WTC11 (cell line): ENCODE measurements at regions not wholly inside any gene's neighbourhood (a gene's known extent, or its start where the extent isn't known, plus 50 kb on each side); places are given as distances from the start of the nearest gene placed in this dataset.

Experiments used
- ATAC-seq: fragments of 200-7000 bp; cut with Tn5 transposase; 2 replicates; pipeline ENCODE4 v1.10.0; 2021; ENCODE audit warnings: mild to moderate bottlenecking, moderate library complexity
- CTCF ChIA-PET: fragments of 300-600 bp; sonication (Branson Sonifier 250); formaldehyde crosslinking; loops from one replicate; lab custom pipeline; 2021; ENCODE audit warnings: antibody characterized with exemption; lab: Charles Lee
- POLR2A ChIA-PET: fragments of 350-600 bp; sonication (Branson Sonifier 250); formaldehyde crosslinking; loops from one replicate; lab custom pipeline; 2021; ENCODE audit warnings: antibody characterized with exemption; lab: Charles Lee
- DNase-seq: peaks from one replicate; pipeline ENCODE4 v3.0.0; 2021; ENCODE audit warnings: low spot score
- H3K27ac Mint-ChIP-seq: 2 replicates; pipeline ENCODE4 v1.8.0; 2021; ENCODE audit warnings: mixed read lengths
- H3K27me3 Mint-ChIP-seq: 2 replicates; pipeline ENCODE4 v1.8.0; 2021; ENCODE audit warnings: low read depth, mild to moderate bottlenecking, moderate library complexity, mixed read lengths
- H3K36me3 Mint-ChIP-seq: 2 replicates; pipeline ENCODE4 v1.8.0; 2021; ENCODE audit warnings: mixed read lengths
- H3K4me1 Mint-ChIP-seq: 2 replicates; pipeline ENCODE4 v1.8.0; 2022; ENCODE audit warnings: mixed read lengths
- H3K4me3 Mint-ChIP-seq: 2 replicates; pipeline ENCODE4 v1.8.0; 2021; ENCODE audit warnings: mild to moderate bottlenecking, moderate library complexity, mixed read lengths
- H3K9me3 Mint-ChIP-seq: 2 replicates; pipeline ENCODE4 v1.8.0; 2021; ENCODE audit warnings: mixed read lengths
- CREM ChIP-seq: sonication (generic); formaldehyde crosslinking; IDR thresholded peaks from 2 replicates; pipeline ENCODE4 v1.8.1; 2022; ENCODE audit warnings: mild to moderate bottlenecking, missing genetic modification reagents, moderate library complexity
- ESRRA ChIP-seq: sonication (generic); formaldehyde crosslinking; IDR thresholded peaks from 2 replicates; pipeline ENCODE4 v1.8.1; 2022; ENCODE audit warnings: mild to moderate bottlenecking, missing genetic modification reagents, borderline replicate concordance
- FOXJ3 ChIP-seq: sonication (generic); formaldehyde crosslinking; IDR thresholded peaks from 2 replicates; pipeline ENCODE4 v1.9.0; 2021; ENCODE audit warnings: missing genetic modification reagents, mild to moderate bottlenecking, borderline replicate concordance
- FOXP1 ChIP-seq: sonication (generic); formaldehyde crosslinking; IDR thresholded peaks from 2 replicates; pipeline ENCODE4 v1.8.0; 2022; ENCODE audit warnings: missing genetic modification reagents, mild to moderate bottlenecking, moderate library complexity, borderline replicate concordance
- GABPB1 ChIP-seq: sonication (generic); formaldehyde crosslinking; IDR thresholded peaks from 2 replicates; pipeline ENCODE4 v1.8.1; 2023; ENCODE audit warnings: mild to moderate bottlenecking, missing genetic modification reagents
- GTF2I ChIP-seq: fragments of 250-450 bp; sonication (Bioruptor Pico); conservative IDR thresholded peaks from 2 replicates; pipeline ENCODE4 v1.4.0; 2021; ENCODE audit warnings: mild to moderate bottlenecking
- IRF2 ChIP-seq: sonication (generic); formaldehyde crosslinking; IDR thresholded peaks from 2 replicates; pipeline ENCODE4 v1.8.0; 2022; ENCODE audit warnings: low read depth, missing genetic modification reagents, borderline replicate concordance
- JUN ChIP-seq: sonication (generic); formaldehyde crosslinking; IDR thresholded peaks from 2 replicates; pipeline ENCODE4 v1.8.0; 2023; ENCODE audit warnings: mild to moderate bottlenecking, missing genetic modification reagents
- KAT7 ChIP-seq: sonication (generic); formaldehyde crosslinking; IDR thresholded peaks from 2 replicates; pipeline ENCODE4 v1.8.1; 2023; ENCODE audit warnings: missing genetic modification reagents, mild to moderate bottlenecking, borderline replicate concordance
- MYBL2 ChIP-seq: sonication (generic); formaldehyde crosslinking; IDR thresholded peaks from 2 replicates; pipeline ENCODE4 v1.8.1; 2023; ENCODE audit warnings: mild to moderate bottlenecking, moderate library complexity, missing genetic modification reagents
- NR3C1 ChIP-seq: sonication (generic); formaldehyde crosslinking; conservative IDR thresholded peaks from 2 replicates; pipeline ENCODE4 v1.8.1; 2023; ENCODE audit warnings: low read depth, mild to moderate bottlenecking, missing genetic modification reagents
- SP1 ChIP-seq: sonication (generic); formaldehyde crosslinking; conservative IDR thresholded peaks from 2 replicates; pipeline ENCODE4 v1.8.1; 2022; ENCODE audit warnings: missing genetic modification reagents
- ZNF263 ChIP-seq: sonication (generic); formaldehyde crosslinking; IDR thresholded peaks from 2 replicates; pipeline ENCODE4 v1.8.1; 2022; ENCODE audit warnings: low read depth, mild to moderate bottlenecking, moderate library complexity, missing genetic modification reagents
- ZNF423 ChIP-seq: fragments of 250-450 bp; sonication (Bioruptor Pico); IDR thresholded peaks from 2 replicates; pipeline ENCODE4 v2.1.2; 2022; ENCODE audit warnings: mild to moderate bottlenecking, moderate library complexity
- TF ChIP-seq, protein P1 (sequence below): sonication (generic); formaldehyde crosslinking; IDR thresholded peaks from 2 replicates; pipeline ENCODE4 v1.8.1; 2022; ENCODE audit warnings: mild to moderate bottlenecking, missing genetic modification reagents, moderate library complexity, borderline replicate concordance
- TF ChIP-seq, protein P2 (sequence below): sonication (generic); formaldehyde crosslinking; IDR thresholded peaks from 2 replicates; pipeline ENCODE4 v1.8.0; 2022; ENCODE audit warnings: mild to moderate bottlenecking, missing genetic modification reagents
- TF ChIP-seq, protein P3 (sequence below): sonication (generic); formaldehyde crosslinking; IDR thresholded peaks from 2 replicates; pipeline ENCODE4 v1.8.1; 2022; ENCODE audit warnings: low read depth, mild to moderate bottlenecking, moderate library complexity, missing genetic modification reagents, borderline replicate concordance
- TF ChIP-seq, protein P4 (sequence below): sonication (generic); formaldehyde crosslinking; IDR thresholded peaks from 2 replicates; pipeline ENCODE4 v1.8.0; 2022; ENCODE audit warnings: missing genetic modification reagents
- TF ChIP-seq, protein P5 (sequence below): fragments of 250-450 bp; sonication (Bioruptor Pico); IDR thresholded peaks from 2 replicates; pipeline ENCODE4 v1.9.0; 2021; ENCODE audit warnings: mild to moderate bottlenecking, borderline replicate concordance
- TF ChIP-seq, protein P6 (sequence below): sonication (generic); formaldehyde crosslinking; IDR thresholded peaks from 2 replicates; pipeline ENCODE4 v1.8.1; 2023; ENCODE audit warnings: mild to moderate bottlenecking, missing genetic modification reagents, borderline replicate concordance

DNA sequence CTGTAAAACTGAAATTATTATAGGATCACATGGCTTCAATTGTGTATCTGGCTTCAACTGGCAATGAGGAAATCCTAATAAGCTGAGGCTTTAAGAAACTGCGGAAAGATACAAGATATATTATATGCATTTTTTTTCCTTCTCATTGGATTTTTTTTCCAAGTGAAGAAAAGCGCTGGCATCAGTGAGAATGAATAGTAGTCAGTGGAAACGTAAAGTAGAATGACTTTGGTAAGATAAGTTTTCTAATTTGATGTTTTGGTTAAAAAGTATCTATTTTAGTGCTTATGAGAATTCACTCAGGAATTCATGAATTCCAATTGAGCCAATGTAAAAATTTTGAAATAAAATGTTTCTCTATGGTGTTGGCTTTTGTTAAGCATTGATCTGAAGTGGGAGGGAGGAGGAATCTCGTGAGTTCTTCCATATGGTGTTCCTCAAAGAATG lies 173.5 kb upstream of the FRMD6 start:
- no peak overlapping the region for H3K4me3 Mint-ChIP-seq
- no peaks in the 10 kb centered on the region for H3K36me3 Mint-ChIP-seq
- H3K4me1 Mint-ChIP-seq, result peaks cover 10% of the 10 kb centered on the region
- no peak overlapping the region for H3K27ac Mint-ChIP-seq
- DNase-seq, result no peak
- ChIA-PET POLR2A (no interaction called here), CTCF (no interaction called here)
- 0 out of 2 replicates have a peak, but pooled peaks cover 3% of the 10 kb centered on the region for H3K9me3 Mint-ChIP-seq
- TF ChIP-seq MYBL2, result no peak
- TF ChIP-seq SP1, result no peak
- TF ChIP-seq KAT7 (CRISPR knock-in tag), result no peak
- no peak for TF ChIP-seq ZNF263
- TF ChIP-seq FOXP1 (CRISPR knock-in tag), result no peak
- TF ChIP-seq, protein P1, sequence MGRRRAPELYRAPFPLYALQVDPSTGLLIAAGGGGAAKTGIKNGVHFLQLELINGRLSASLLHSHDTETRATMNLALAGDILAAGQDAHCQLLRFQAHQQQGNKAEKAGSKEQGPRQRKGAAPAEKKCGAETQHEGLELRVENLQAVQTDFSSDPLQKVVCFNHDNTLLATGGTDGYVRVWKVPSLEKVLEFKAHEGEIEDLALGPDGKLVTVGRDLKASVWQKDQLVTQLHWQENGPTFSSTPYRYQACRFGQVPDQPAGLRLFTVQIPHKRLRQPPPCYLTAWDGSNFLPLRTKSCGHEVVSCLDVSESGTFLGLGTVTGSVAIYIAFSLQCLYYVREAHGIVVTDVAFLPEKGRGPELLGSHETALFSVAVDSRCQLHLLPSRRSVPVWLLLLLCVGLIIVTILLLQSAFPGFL (CRISPR knock-in tag), result no peak
- TF ChIP-seq, protein P2, sequence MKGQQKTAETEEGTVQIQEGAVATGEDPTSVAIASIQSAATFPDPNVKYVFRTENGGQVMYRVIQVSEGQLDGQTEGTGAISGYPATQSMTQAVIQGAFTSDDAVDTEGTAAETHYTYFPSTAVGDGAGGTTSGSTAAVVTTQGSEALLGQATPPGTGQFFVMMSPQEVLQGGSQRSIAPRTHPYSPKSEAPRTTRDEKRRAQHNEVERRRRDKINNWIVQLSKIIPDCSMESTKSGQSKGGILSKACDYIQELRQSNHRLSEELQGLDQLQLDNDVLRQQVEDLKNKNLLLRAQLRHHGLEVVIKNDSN (CRISPR knock-in tag), result no peak
- TF ChIP-seq CREM (CRISPR knock-in tag), result no peak
- no peak for TF ChIP-seq NR3C1 (CRISPR knock-in tag)
- TF ChIP-seq ZNF423 (CRISPR knock-in tag), result no peak
- TF ChIP-seq GABPB1 (CRISPR knock-in tag), result no peak
- TF ChIP-seq, protein P3, sequence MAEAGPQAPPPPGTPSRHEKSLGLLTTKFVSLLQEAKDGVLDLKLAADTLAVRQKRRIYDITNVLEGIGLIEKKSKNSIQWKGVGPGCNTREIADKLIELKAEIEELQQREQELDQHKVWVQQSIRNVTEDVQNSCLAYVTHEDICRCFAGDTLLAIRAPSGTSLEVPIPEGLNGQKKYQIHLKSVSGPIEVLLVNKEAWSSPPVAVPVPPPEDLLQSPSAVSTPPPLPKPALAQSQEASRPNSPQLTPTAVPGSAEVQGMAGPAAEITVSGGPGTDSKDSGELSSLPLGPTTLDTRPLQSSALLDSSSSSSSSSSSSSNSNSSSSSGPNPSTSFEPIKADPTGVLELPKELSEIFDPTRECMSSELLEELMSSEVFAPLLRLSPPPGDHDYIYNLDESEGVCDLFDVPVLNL (CRISPR knock-in tag), result no peak
- TF ChIP-seq, protein P4, sequence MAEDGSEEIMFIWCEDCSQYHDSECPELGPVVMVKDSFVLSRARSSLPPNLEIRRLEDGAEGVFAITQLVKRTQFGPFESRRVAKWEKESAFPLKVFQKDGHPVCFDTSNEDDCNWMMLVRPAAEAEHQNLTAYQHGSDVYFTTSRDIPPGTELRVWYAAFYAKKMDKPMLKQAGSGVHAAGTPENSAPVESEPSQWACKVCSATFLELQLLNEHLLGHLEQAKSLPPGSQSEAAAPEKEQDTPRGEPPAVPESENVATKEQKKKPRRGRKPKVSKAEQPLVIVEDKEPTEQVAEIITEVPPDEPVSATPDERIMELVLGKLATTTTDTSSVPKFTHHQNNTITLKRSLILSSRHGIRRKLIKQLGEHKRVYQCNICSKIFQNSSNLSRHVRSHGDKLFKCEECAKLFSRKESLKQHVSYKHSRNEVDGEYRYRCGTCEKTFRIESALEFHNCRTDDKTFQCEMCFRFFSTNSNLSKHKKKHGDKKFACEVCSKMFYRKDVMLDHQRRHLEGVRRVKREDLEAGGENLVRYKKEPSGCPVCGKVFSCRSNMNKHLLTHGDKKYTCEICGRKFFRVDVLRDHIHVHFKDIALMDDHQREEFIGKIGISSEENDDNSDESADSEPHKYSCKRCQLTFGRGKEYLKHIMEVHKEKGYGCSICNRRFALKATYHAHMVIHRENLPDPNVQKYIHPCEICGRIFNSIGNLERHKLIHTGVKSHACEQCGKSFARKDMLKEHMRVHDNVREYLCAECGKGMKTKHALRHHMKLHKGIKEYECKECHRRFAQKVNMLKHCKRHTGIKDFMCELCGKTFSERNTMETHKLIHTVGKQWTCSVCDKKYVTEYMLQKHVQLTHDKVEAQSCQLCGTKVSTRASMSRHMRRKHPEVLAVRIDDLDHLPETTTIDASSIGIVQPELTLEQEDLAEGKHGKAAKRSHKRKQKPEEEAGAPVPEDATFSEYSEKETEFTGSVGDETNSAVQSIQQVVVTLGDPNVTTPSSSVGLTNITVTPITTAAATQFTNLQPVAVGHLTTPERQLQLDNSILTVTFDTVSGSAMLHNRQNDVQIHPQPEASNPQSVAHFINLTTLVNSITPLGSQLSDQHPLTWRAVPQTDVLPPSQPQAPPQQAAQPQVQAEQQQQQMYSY, result no peak
- no peak for TF ChIP-seq GTF2I
- no peak for TF ChIP-seq IRF2 (CRISPR knock-in tag)
- TF ChIP-seq JUN (CRISPR knock-in tag), result no peak
- no peak for TF ChIP-seq ESRRA (CRISPR knock-in tag)
- TF ChIP-seq FOXJ3 (CRISPR knock-in tag), result no peak
- ATAC-seq, result no peak
- H3K27me3 Mint-ChIP-seq, result no peaks in the 10 kb centered on the region

DNA sequence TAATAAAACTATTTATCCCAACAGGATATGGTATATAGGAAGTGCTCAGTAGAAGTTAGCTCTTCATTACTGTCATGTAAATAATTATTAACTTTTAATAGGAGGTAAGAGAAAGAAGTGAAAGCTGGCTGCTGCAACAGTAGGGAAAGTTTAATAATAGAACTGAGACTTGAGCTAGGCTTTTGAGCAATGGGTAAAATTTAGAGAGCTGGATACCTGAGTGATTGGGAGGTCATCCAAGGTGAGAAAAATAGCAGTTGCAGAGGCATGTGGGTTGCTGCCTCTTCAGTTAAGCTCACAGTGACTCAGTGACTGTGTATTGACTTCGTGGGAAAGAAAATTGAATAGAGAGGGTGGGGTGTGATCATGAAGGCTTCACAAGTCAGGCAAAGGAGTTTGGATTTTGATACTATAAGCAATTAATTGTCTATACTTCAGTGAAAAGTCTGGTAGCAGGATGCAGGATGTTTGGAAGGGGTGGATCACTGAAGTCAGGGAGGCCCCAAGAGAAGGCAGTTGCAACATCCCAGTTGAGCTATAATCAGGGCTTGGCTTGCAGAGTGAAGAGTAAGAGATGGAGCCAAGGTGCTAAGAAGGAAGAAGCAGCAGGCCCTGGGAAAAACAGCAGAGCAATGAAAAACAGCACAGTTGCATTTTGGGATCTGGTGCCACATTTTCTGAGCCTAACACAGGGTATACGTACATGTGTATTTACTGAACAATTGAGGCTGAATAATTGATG lies 172.0 kb upstream of the FRMD6 start:
- ATAC-seq, result no peak
- Mint-ChIP-seq H3K36me3 (no peaks in the 10 kb centered on the region), H3K4me1 (no peaks in the 10 kb centered on the region), H3K9me3 (0 out of 2 replicates have a peak, but pooled peaks cover 5% of the 10 kb centered on the region), H3K27ac (no peak overlapping the region), H3K27me3 (no peaks in the 10 kb centered on the region), H3K4me3 (no peak overlapping the region)
- no peak for DNase-seq
- ChIA-PET POLR2A (no interaction called here), CTCF (interaction anchor here (1.0 to 1.1 kb wide), 2 partner anchors 172 to 296 kb away, joined by 3 to 4 read pairs; no protein-coding TSS in a partner anchor)
- TF ChIP-seq, protein P5, sequence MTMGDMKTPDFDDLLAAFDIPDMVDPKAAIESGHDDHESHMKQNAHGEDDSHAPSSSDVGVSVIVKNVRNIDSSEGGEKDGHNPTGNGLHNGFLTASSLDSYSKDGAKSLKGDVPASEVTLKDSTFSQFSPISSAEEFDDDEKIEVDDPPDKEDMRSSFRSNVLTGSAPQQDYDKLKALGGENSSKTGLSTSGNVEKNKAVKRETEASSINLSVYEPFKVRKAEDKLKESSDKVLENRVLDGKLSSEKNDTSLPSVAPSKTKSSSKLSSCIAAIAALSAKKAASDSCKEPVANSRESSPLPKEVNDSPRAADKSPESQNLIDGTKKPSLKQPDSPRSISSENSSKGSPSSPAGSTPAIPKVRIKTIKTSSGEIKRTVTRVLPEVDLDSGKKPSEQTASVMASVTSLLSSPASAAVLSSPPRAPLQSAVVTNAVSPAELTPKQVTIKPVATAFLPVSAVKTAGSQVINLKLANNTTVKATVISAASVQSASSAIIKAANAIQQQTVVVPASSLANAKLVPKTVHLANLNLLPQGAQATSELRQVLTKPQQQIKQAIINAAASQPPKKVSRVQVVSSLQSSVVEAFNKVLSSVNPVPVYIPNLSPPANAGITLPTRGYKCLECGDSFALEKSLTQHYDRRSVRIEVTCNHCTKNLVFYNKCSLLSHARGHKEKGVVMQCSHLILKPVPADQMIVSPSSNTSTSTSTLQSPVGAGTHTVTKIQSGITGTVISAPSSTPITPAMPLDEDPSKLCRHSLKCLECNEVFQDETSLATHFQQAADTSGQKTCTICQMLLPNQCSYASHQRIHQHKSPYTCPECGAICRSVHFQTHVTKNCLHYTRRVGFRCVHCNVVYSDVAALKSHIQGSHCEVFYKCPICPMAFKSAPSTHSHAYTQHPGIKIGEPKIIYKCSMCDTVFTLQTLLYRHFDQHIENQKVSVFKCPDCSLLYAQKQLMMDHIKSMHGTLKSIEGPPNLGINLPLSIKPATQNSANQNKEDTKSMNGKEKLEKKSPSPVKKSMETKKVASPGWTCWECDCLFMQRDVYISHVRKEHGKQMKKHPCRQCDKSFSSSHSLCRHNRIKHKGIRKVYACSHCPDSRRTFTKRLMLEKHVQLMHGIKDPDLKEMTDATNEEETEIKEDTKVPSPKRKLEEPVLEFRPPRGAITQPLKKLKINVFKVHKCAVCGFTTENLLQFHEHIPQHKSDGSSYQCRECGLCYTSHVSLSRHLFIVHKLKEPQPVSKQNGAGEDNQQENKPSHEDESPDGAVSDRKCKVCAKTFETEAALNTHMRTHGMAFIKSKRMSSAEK (CRISPR knock-in tag), result no peak
- no peak for TF ChIP-seq MYBL2
- TF ChIP-seq, protein P6, sequence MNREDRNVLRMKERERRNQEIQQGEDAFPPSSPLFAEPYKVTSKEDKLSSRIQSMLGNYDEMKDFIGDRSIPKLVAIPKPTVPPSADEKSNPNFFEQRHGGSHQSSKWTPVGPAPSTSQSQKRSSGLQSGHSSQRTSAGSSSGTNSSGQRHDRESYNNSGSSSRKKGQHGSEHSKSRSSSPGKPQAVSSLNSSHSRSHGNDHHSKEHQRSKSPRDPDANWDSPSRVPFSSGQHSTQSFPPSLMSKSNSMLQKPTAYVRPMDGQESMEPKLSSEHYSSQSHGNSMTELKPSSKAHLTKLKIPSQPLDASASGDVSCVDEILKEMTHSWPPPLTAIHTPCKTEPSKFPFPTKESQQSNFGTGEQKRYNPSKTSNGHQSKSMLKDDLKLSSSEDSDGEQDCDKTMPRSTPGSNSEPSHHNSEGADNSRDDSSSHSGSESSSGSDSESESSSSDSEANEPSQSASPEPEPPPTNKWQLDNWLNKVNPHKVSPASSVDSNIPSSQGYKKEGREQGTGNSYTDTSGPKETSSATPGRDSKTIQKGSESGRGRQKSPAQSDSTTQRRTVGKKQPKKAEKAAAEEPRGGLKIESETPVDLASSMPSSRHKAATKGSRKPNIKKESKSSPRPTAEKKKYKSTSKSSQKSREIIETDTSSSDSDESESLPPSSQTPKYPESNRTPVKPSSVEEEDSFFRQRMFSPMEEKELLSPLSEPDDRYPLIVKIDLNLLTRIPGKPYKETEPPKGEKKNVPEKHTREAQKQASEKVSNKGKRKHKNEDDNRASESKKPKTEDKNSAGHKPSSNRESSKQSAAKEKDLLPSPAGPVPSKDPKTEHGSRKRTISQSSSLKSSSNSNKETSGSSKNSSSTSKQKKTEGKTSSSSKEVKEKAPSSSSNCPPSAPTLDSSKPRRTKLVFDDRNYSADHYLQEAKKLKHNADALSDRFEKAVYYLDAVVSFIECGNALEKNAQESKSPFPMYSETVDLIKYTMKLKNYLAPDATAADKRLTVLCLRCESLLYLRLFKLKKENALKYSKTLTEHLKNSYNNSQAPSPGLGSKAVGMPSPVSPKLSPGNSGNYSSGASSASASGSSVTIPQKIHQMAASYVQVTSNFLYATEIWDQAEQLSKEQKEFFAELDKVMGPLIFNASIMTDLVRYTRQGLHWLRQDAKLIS, result no peak
